RWPE2 (cell line): ENCODE measurements at regions not wholly inside any gene's neighbourhood (a gene's known extent, or its start where the extent isn't known, plus 50 kb on each side); places are given as distances from the start of the nearest gene placed in this dataset.

Experiments used
- ATAC-seq: fragments of 200-7000 bp; cut with Tn5 transposase; 3 replicates; pipeline ENCODE4 v1.9.1; 2021; ENCODE audit warnings: low read depth
- DNase-seq: peaks from one replicate; pipeline ENCODE4 v3.0.0-alpha.2; 2020; ENCODE audit warnings: low spot score
- H3K27ac ChIP-seq: fragments of 450-650 bp; 2 replicates; pipeline ENCODE4 v1.5.1; 2017; ENCODE audit warnings: mild to moderate bottlenecking; ENCODE audit not compliant: poor library complexity, severe bottlenecking
- H3K27me3 ChIP-seq: fragments of 250-450 bp; sonication (Bioruptor Pico); 2 replicates; pipeline ENCODE4 v1.5.1; 2021; ENCODE audit warnings: mild to moderate bottlenecking, moderate library complexity; ENCODE audit not compliant: insufficient read depth, poor library complexity, severe bottlenecking
- H3K36me3 ChIP-seq: fragments of 250-450 bp; sonication (Bioruptor Pico); 2 replicates; pipeline ENCODE4 v1.5.1; 2020; ENCODE audit warnings: low read depth, mild to moderate bottlenecking, moderate library complexity
- H3K4me1 ChIP-seq: fragments of 250-450 bp; sonication (Bioruptor Pico); 2 replicates; pipeline ENCODE4 v1.5.1; 2021; ENCODE audit warnings: mild to moderate bottlenecking, moderate library complexity; ENCODE audit not compliant: insufficient read depth, poor library complexity, severe bottlenecking
- H3K4me3 ChIP-seq: fragments of 250-450 bp; sonication (Bioruptor Pico); 2 replicates; pipeline ENCODE4 v1.5.1; 2021; ENCODE audit warnings: mild to moderate bottlenecking, moderate library complexity; ENCODE audit not compliant: severe bottlenecking
- H3K9me3 ChIP-seq: fragments of 250-450 bp; sonication (Bioruptor Pico); 2 replicates; pipeline ENCODE4 v1.5.1; 2021; ENCODE audit warnings: mild to moderate bottlenecking, moderate library complexity; ENCODE audit not compliant: severe bottlenecking
- TF ChIP-seq, protein P1 (sequence below): fragments of 450-650 bp; IDR thresholded peaks from one replicate; pipeline ENCODE4 v1.5.1; 2017; ENCODE audit warnings: mild to moderate bottlenecking, moderate library complexity; ENCODE audit not compliant: poor library complexity, severe bottlenecking

- no peak overlapping the region for H3K27ac ChIP-seq
- no peaks in the 10 kb centered on the region for H3K4me1 ChIP-seq
- TF ChIP-seq, protein P1, sequence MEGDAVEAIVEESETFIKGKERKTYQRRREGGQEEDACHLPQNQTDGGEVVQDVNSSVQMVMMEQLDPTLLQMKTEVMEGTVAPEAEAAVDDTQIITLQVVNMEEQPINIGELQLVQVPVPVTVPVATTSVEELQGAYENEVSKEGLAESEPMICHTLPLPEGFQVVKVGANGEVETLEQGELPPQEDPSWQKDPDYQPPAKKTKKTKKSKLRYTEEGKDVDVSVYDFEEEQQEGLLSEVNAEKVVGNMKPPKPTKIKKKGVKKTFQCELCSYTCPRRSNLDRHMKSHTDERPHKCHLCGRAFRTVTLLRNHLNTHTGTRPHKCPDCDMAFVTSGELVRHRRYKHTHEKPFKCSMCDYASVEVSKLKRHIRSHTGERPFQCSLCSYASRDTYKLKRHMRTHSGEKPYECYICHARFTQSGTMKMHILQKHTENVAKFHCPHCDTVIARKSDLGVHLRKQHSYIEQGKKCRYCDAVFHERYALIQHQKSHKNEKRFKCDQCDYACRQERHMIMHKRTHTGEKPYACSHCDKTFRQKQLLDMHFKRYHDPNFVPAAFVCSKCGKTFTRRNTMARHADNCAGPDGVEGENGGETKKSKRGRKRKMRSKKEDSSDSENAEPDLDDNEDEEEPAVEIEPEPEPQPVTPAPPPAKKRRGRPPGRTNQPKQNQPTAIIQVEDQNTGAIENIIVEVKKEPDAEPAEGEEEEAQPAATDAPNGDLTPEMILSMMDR: no peak
- H3K27me3 ChIP-seq: no peaks in the 10 kb centered on the region
- peaks cover 5% of the 10 kb centered on the region for H3K9me3 ChIP-seq
- H3K4me3 ChIP-seq: no peak overlapping the region
- DNase-seq: no peak
- H3K36me3 ChIP-seq: no peaks in the 10 kb centered on the region
- no peak for ATAC-seq
These were observed 622.0 kb downstream of the TYW1 start for GRCh38 chr7:67618556-67619162.

GRCh38 chr7:67619175-67619574 is 622.5 kb downstream of the TYW1 start:
- H3K4me3 ChIP-seq: no peak overlapping the region
- H3K27me3 ChIP-seq: no peaks in the 10 kb centered on the region
- H3K9me3 ChIP-seq: peaks cover 5% of the 10 kb centered on the region
- H3K36me3 ChIP-seq: no peaks in the 10 kb centered on the region
- DNase-seq (no peak), ATAC-seq (no peak)
- H3K27ac ChIP-seq: no peak overlapping the region
- TF ChIP-seq, protein P1: no peak
- no peaks in the 10 kb centered on the region for H3K4me1 ChIP-seq

GRCh38 chr7:67620216-67620933 is 623.7 kb downstream of the TYW1 start:
- H3K4me1 ChIP-seq: no peaks in the 10 kb centered on the region
- no peak overlapping the region for H3K4me3 ChIP-seq
- peaks cover 1% of the 10 kb centered on the region for H3K9me3 ChIP-seq
- DNase-seq: no peak
- no peak for ATAC-seq
- no peaks in the 10 kb centered on the region for H3K27me3 ChIP-seq
- no peaks in the 10 kb centered on the region for H3K36me3 ChIP-seq
- no peak overlapping the region for H3K27ac ChIP-seq
- TF ChIP-seq, protein P1: no peak

DNA sequence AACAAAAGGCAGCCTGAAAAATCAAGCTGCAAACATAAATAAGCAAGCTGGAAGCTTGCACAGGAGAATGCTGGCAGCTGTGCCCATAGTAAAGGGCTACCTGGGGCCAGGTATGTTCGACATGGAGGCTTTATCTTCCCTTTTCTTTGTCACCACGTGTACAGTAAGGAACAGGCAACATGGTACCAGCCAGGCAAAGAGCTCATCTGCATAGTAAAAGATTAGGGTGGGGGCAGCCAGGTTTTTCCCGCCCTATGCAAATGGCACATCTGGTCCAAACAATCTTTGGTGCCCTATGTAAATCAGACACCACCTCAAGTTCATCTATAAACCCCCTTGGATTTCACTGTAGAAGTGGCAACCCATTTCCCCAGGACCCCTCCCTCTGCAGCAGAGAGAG is 625.1 kb downstream of the TYW1 start:
- Histone ChIP-seq H3K36me3 (no peaks in the 10 kb centered on the region), H3K27me3 (no peaks in the 10 kb centered on the region), H3K4me1 (no peaks in the 10 kb centered on the region), H3K4me3 (no peak overlapping the region), H3K27ac (no peak overlapping the region), H3K9me3 (no peaks in the 10 kb centered on the region)
- DNase-seq (no peak), ATAC-seq (no peak)
- TF ChIP-seq, protein P1: no peak

GRCh38 chr7:67625257-67625737 is 628.7 kb downstream of the TYW1 start:
- Histone ChIP-seq H3K27ac (no peak overlapping the region), H3K4me3 (no peak overlapping the region), H3K36me3 (no peaks in the 10 kb centered on the region), H3K27me3 (no peaks in the 10 kb centered on the region), H3K4me1 (no peaks in the 10 kb centered on the region), H3K9me3 (no peaks in the 10 kb centered on the region)
- ATAC-seq (peak; percentile 54; the same call in 1 of the 3 replicates), DNase-seq (peak; percentile 55)
- TF ChIP-seq, protein P1: peak; percentile 77
